Stomach (tissue), 8 donors: ENCODE measurements at regions not wholly inside any gene's neighbourhood (a gene's known extent, or its start where the extent isn't known, plus 50 kb on each side); places are given as distances from the start of the nearest gene placed in this dataset.
"Not testable (repeated sequence)": the region's sequence is repeated elsewhere in the genome, so short reads cannot be mapped to it uniquely, and the experiment has no call there.

Experiments
- DNase-seq, 2 donors: peaks; one replicate each; pipeline versions ENCODE4 v3.0.0 to v3.0.0-alpha.2; 2013 to 2019
- H3K27ac ChIP-seq, 5 donors: fragments of 200-600 bp in 4 of 5; sonication (generic) in 4 of 5; one replicate each; pipeline ENCODE4 v1.5.1; 2013 to 2019; ENCODE audit warnings: mild to moderate bottlenecking in 1 of 5, moderate library complexity in 1 of 5
- H3K27me3 ChIP-seq, 3 donors: fragments of 200-600 bp; sonication (generic); one replicate each; pipeline ENCODE4 v1.5.1; 2017 to 2019; ENCODE audit warnings: mixed run types in 1 of 3
- H3K36me3 ChIP-seq, 4 donors: fragments of 200-600 bp; sonication (generic); 1 replicate in 3 of 4; 2 replicates in 1 of 4; pipeline ENCODE4 v1.5.1; 2016 to 2019
- H3K4me1 ChIP-seq, 4 donors: fragments of 200-600 bp; sonication (generic); one replicate each; pipeline ENCODE4 v1.5.1; 2016 to 2019
- H3K4me3 ChIP-seq, 4 donors: fragments of 200-600 bp; sonication (generic) in 3 of 4; one replicate each; pipeline ENCODE4 v1.5.1; 2016 to 2019; ENCODE audit warnings: mild to moderate bottlenecking in 1 of 4
- H3K9me3 ChIP-seq, 4 donors: fragments of 200-600 bp; sonication (generic); one replicate each; pipeline ENCODE4 v1.5.1; 2016 to 2019
- CTCF ChIP-seq, 7 experiments: fragments of 450-650 bp in 4 of 7; fragments of 200-600 bp in 3 of 7; sonication (generic) in 3 of 7; IDR thresholded peaks; one replicate each; pipeline ENCODE4 v1.5.1; 2016 to 2019; ENCODE audit warnings: antibody characterized with exemption in 7 of 7, control low read depth in 2 of 7, mild to moderate bottlenecking in 1 of 7
- EP300 ChIP-seq: sonication (generic); formaldehyde crosslinking; IDR thresholded peaks from one replicate; pipeline ENCODE4 v1.6.1; 2017; ENCODE audit warnings: antibody characterized with exemption
- POLR2A ChIP-seq, 4 donors: fragments of 450-650 bp; IDR thresholded peaks; one replicate each; pipeline ENCODE4 v1.6.1; 2016; ENCODE audit warnings: antibody characterized with exemption in 4 of 4, control low read depth in 2 of 4, mild to moderate bottlenecking in 1 of 4, moderate library complexity in 1 of 4
- POLR2AphosphoS5 ChIP-seq, 3 donors: sonication (generic); formaldehyde crosslinking; IDR thresholded peaks; one replicate each; pipeline ENCODE4 v1.6.1; 2016; ENCODE audit warnings: antibody characterized with exemption in 3 of 3
- WGBS, 5 donors: extraction: QIAGEN DNeasy Blood & Tissue Kit in 3 of 5; methylation state at CpG; one replicate each; pipeline versions ENCODE4 v1.1.5 to v1.1.7; 2013 to 2018; 5-methylcytosine and 5-hydroxymethylcytosine counted together
- intact Hi-C: fragments of 100-400 bp; cut with DNase I; formaldehyde crosslinking; loops from one replicate; pipeline ENCODE4 v1.15.1; 2023; ENCODE audit warnings: low total_unique reads
- donor health status: healthy with polysubstance abuse.
- donor health status: Bipolar disorder and iron deficiency.
- donor health status: healthy.

- Histone ChIP-seq H3K27ac (no peak overlapping the region), H3K27me3 (no peaks in the 10 kb centered on the region), H3K4me1 (no peaks in the 10 kb centered on the region), H3K9me3 (peaks cover 0 to 5% (median 2%) of the 10 kb centered on the region in 4 donors), H3K4me3 (no peak overlapping the region), H3K36me3 (no peaks in the 10 kb centered on the region)
- DNase-seq, result no peak
- intact Hi-C loops, result no loop called here
- TF ChIP-seq CTCF (IDR thresholded peaks at IDR 0.05) (no peak), POLR2A (IDR thresholded peaks at IDR 0.05) (no peak), EP300 (no peak), POLR2AphosphoS5 (IDR thresholded peaks at IDR 0.05) (no peak)
- WGBS, 5 donors, result 68 to 87% (median 79%) methylated on average over 1 of the region's 1 CpG
Observed at GRCh38 chr4:77525538-77525937, 80.1 kb upstream of the CXCL13 start.

DNA sequence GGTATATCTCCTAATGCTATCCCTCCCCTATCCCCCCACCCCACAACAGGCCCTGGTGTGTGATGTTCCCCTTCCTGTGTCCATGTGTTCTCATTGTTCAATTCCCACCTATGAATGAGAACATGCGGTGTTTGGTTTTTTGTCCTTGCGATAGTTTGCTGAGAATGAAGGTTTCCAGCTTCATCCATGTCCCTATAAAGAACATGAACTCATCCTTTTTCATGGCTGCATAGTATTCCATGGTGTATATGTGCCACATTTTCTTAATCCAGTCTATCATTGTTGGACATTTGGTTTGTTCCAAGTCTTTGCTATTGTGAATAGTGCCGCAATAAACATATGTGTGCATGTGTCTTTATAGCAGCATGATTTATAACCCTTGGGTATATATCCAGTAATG lies 77.7 kb upstream of the CXCL13 start:
- H3K36me3 ChIP-seq, intact Hi-C loops, H3K27ac ChIP-seq, H3K27me3 ChIP-seq, H3K4me1 ChIP-seq, H3K4me3 ChIP-seq, H3K9me3 ChIP-seq, DNase-seq: not testable (repeated sequence)
- WGBS, 5 donors, result 68 to 97% (median 92%) methylated on average over 2 to 3 of the region's 3 CpGs

GRCh38 chr4:77538144-77538543 lies 67.5 kb upstream of the CXCL13 start:
- no peaks in the 10 kb centered on the region for H3K27me3 ChIP-seq
- H3K9me3 ChIP-seq, result peaks cover 0 to 9% (median 3%) of the 10 kb centered on the region in 4 donors
- H3K4me1 ChIP-seq, result peaks cover 4 to 19% (median 15%) of the 10 kb centered on the region in 4 donors
- no peak for TF ChIP-seq EP300
- TF ChIP-seq CTCF (IDR thresholded peaks at IDR 0.05), result no peak
- no peak for TF ChIP-seq POLR2AphosphoS5 (IDR thresholded peaks at IDR 0.05)
- TF ChIP-seq POLR2A (IDR thresholded peaks at IDR 0.05), result no peak
- H3K4me3 ChIP-seq, result no peak overlapping the region
- no peaks in the 10 kb centered on the region for H3K36me3 ChIP-seq
- peak in 1 of 2 donors; percentile 41 for DNase-seq
- H3K27ac ChIP-seq, result peak overlapping the region; percentile 52 to 74 (median 61)
- intact Hi-C loops, result no loop called here

- Histone ChIP-seq H3K9me3 (peaks cover 0 to 5% (median 2%) of the 10 kb centered on the region in 4 donors), H3K4me3 (no peak overlapping the region), H3K27me3 (no peaks in the 10 kb centered on the region), H3K36me3 (no peaks in the 10 kb centered on the region), H3K4me1 (peaks cover 4 to 19% (median 15%) of the 10 kb centered on the region in 4 donors), H3K27ac (peak overlapping the region; percentile 52 to 90 (median 68))
- TF ChIP-seq CTCF (IDR thresholded peaks at IDR 0.05), result no peak
- peak in 2 of 3 donors; percentile 51 to 63 for TF ChIP-seq POLR2AphosphoS5 (IDR thresholded peaks at IDR 0.05)
- no peak for TF ChIP-seq EP300
- no peak for TF ChIP-seq POLR2A (IDR thresholded peaks at IDR 0.05)
- 10 to 34% (median 22%) methylated on average over 4 of the region's 4 CpGs for WGBS, 5 donors
- DNase-seq, result peak; percentile 68 to 86
- intact Hi-C loops, result no loop called here
Observed at GRCh38 chr4:77538574-77539157, 67.0 kb upstream of the CXCL13 start.
